ENCODE measurements at regions not wholly inside any gene's neighbourhood (a gene's known extent, or its start where the extent isn't known, plus 50 kb on each side); places are given as distances from the start of the nearest gene placed in this dataset.
"Not testable (repeated sequence)": the region's sequence is repeated elsewhere in the genome, so short reads cannot be mapped to it uniquely, and the experiment has no call there.

DNA sequence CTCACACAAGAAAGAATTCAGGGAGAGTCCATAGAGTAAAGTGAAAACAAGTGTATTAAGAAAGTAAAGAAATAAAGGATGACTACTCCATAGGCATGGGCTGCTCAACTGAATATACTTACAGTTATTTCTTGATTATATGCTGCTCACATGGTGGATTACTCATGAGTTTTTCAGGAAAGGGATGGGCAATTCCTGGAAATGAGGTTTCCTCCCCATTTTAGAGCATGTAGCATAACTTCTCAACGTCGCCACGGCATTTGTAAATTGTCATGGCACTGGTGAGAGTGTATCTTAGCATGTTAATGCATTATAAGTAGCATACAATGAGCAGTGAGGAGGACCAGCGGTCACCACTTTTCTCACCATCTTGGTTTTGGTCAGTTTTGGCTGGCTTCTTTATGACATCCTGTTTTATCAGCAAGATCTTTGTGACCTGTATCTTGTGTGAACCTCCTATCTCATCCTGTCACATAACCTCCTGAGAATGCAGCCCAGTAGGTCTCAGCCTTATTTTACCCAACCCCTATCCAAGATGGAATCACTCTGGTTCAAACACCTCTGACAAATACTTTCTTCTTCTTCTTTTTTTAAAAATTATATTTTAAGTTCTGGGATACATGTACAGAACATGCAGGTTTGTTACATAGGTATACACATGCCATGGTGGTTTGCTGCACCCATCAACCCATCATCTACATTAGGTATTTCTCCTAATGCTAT lies 849.7 kb downstream of the TBL1XR1 start:
- intact Hi-C loops (cut with DNase I, micrococcal nuclease), result no loop called here
- Histone ChIP-seq H3K4me3 (no peak overlapping the region), H3K9me3 (no peaks in the 10 kb centered on the region), H3K4me1 (ENCODE audit: low read depth) (no peaks in the 10 kb centered on the region), H3K36me3 (ENCODE audit: low read depth) (no peaks in the 10 kb centered on the region)
- TF ChIP-seq, protein P1, sequence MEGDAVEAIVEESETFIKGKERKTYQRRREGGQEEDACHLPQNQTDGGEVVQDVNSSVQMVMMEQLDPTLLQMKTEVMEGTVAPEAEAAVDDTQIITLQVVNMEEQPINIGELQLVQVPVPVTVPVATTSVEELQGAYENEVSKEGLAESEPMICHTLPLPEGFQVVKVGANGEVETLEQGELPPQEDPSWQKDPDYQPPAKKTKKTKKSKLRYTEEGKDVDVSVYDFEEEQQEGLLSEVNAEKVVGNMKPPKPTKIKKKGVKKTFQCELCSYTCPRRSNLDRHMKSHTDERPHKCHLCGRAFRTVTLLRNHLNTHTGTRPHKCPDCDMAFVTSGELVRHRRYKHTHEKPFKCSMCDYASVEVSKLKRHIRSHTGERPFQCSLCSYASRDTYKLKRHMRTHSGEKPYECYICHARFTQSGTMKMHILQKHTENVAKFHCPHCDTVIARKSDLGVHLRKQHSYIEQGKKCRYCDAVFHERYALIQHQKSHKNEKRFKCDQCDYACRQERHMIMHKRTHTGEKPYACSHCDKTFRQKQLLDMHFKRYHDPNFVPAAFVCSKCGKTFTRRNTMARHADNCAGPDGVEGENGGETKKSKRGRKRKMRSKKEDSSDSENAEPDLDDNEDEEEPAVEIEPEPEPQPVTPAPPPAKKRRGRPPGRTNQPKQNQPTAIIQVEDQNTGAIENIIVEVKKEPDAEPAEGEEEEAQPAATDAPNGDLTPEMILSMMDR (IDR thresholded peaks at IDR 0.05), result no peak
- DNase-seq, result no peak
- no peak for ATAC-seq

DNA sequence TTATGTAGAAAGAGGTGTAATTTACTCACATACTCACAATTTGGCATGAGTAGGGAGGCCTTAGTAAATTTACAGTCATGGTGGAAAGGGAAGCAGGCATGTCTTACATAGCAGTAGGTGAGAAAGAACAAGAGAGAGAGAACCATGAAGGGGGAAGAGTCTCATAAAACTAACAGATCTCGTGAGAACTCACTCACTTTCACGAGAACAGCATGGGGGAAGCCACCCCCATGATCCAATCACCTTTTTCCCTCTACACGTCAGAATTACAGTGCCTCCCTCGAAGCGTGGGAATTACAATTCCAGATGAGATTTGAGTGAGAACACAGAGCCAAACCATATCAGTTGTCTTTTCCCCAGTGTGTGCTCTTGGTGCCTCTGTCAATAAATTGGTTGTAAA lies 855.3 kb downstream of the TBL1XR1 start:
- Histone ChIP-seq H3K4me1 (ENCODE audit: low read depth) (no peaks in the 10 kb centered on the region), H3K4me3 (no peak overlapping the region), H3K36me3 (ENCODE audit: low read depth) (no peaks in the 10 kb centered on the region), H3K9me3 (no peaks in the 10 kb centered on the region)
- intact Hi-C loops (cut with DNase I, micrococcal nuclease), result no loop called here
- no peak for DNase-seq
- TF ChIP-seq, protein P1 (IDR thresholded peaks at IDR 0.05), result no peak
- ATAC-seq, result no peak

DNA sequence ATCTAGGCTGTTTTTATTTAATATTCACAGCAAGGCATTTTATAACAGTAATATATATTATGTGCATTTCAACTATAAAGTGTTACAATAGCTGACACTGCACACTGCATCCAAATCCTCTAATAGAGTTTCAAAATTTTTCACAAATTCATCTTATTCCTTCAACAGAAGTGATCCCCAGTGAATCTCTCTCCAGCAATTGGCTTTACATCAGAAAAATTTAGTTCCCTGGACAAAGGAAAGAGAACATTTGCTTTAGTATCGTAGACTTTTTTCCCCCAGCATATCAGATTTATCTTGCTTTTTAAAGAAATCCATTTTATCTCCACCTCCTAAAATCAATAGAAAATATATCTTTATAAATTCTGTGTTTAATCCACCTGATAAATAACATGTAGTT lies 868.6 kb downstream of the TBL1XR1 start:
- TF ChIP-seq, protein P1 (IDR thresholded peaks at IDR 0.05), result no peak
- no peak for ATAC-seq

DNA sequence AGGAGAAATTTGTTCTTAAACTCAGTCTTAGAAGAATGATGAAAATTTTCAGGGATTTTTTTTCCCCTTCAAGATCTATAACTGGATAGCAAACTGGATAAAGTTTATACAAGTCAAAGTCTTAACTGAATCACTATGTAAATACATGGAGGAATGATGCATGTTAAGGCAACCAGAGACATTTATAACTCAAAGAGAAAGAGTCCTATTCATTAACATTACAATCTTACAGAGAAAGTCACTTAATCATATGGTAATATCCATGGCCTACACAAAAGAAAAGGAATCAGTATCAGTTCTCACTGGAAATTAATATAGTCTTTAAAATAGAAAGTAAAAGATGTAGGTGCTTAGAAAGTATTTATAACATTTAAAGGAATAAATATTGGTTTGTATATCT lies 869.1 kb downstream of the TBL1XR1 start:
- TF ChIP-seq, protein P1 (IDR thresholded peaks at IDR 0.05), result no peak

More for the DNA sequence above, 868.6 kb downstream of the TBL1XR1 start:
- intact Hi-C loops (cut with DNase I, micrococcal nuclease), result no loop called here
- Histone ChIP-seq H3K36me3 (ENCODE audit: low read depth) (no peaks in the 10 kb centered on the region), H3K4me3 (no peak overlapping the region), H3K4me1 (ENCODE audit: low read depth) (no peaks in the 10 kb centered on the region), H3K9me3 (no peaks in the 10 kb centered on the region)
- no peak for DNase-seq

DNA sequence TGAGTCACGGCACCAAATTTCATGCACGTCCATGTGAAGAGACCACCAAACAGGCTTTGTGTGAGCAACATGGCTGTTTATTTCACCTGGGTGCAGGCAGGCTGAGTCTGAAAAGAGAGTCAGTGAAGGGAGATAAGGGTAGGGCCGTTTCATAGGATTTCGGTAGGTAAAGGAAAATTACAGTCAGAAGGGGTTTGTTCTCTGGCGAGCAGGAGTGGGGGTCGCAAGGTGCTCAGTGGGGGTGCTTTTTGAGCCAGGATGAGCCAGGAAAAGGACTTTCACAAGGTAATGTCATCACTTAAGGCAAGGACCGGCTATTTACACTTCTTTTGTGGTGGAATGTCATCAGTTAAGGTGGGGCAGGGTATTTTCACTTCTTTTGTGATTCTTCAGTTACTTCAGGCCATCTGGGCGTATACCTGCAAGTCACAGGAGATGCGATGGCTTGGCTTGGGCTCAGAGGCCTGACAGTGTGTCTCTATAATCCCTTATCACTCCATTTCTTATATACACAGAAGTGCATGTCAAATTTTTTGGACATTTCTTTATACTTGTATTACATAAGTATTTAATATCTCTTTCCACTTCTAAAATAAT lies 870.3 kb downstream of the TBL1XR1 start:
- ATAC-seq; intact Hi-C loops (cut with DNase I, micrococcal nuclease); H3K9me3 ChIP-seq; H3K36me3 ChIP-seq (ENCODE audit: low read depth); H3K4me1 ChIP-seq (ENCODE audit: low read depth); H3K4me3 ChIP-seq; DNase-seq: not testable (repeated sequence)

More for the DNA sequence above, 869.1 kb downstream of the TBL1XR1 start:
- intact Hi-C loops (cut with DNase I, micrococcal nuclease), result no loop called here
- Histone ChIP-seq H3K9me3 (no peaks in the 10 kb centered on the region), H3K4me1 (ENCODE audit: low read depth) (no peaks in the 10 kb centered on the region), H3K4me3 (no peak overlapping the region), H3K36me3 (ENCODE audit: low read depth) (no peaks in the 10 kb centered on the region)
- ATAC-seq (no peak), DNase-seq (no peak)

DNA sequence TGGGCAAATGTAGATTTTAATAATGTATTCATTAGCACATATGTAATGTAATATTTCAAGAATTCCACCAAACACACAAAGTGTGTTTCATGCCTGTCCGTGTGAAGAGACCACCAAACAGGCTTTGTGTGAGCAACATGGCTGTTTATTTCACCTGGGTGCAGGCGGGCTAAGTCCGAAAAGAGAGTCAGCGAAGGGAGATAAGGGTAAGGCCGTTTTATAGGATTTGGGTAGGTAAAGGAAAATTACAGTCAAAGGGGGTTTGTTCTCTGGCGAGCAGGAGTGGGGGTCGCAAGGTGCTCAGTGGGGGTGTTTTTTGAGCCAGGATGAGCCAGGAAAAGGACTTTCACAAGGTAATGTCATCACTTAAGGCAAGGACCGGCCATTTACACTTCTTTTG lies 875.8 kb downstream of the TBL1XR1 start:
- ATAC-seq; H3K9me3 ChIP-seq; DNase-seq; H3K4me1 ChIP-seq (ENCODE audit: low read depth); H3K36me3 ChIP-seq (ENCODE audit: low read depth); H3K4me3 ChIP-seq; intact Hi-C loops (cut with DNase I, micrococcal nuclease): not testable (repeated sequence)

Data from mucosa of descending colon (tissue), 3 donors.